Lower lobe of right lung (tissue), 2 donors: ENCODE measurements at regions not wholly inside any gene's neighbourhood (a gene's known extent, or its start where the extent isn't known, plus 50 kb on each side); places are given as distances from the start of the nearest gene placed in this dataset.
"Not testable (repeated sequence)": the region's sequence is repeated elsewhere in the genome, so short reads cannot be mapped to it uniquely, and the experiment has no call there.

Source experiments
- ATAC-seq, 2 donors: fragments of 200-7000 bp; cut with Tn5 transposase; one replicate each; pipeline ENCODE4 v1.9.1; 2020 to 2022; ENCODE audit warnings: mild to moderate bottlenecking in 2 of 2, moderate library complexity in 2 of 2
- DNase-seq: peaks from one replicate; pipeline ENCODE4 v3.0.0-alpha.2; 2020
- H3K27ac ChIP-seq: fragments of 200-600 bp; one replicate; pipeline ENCODE4 v1.8.0; 2022
- H3K27me3 ChIP-seq: fragments of 200-600 bp; one replicate; pipeline ENCODE4 v1.8.0; 2022; ENCODE audit warnings: low read depth
- H3K36me3 ChIP-seq: fragments of 200-600 bp; one replicate; pipeline ENCODE4 v1.8.0; 2022; ENCODE audit warnings: mild to moderate bottlenecking
- H3K4me1 ChIP-seq: fragments of 200-600 bp; one replicate; pipeline ENCODE4 v1.8.0; 2022
- H3K4me3 ChIP-seq: fragments of 200-600 bp; one replicate; pipeline ENCODE4 v1.8.0; 2022; ENCODE audit warnings: mild to moderate bottlenecking
- H3K9me3 ChIP-seq: fragments of 200-600 bp; one replicate; pipeline ENCODE4 v1.8.0; 2022
- intact Hi-C: fragments of 100-400 bp; cut with DNase I; formaldehyde crosslinking; loops from one replicate; pipeline ENCODE4 v1.11.0; 2022
- TF ChIP-seq, protein P1 (sequence below): fragments of 200-600 bp; IDR thresholded peaks from one replicate; pipeline ENCODE4 v1.8.0; 2022; ENCODE audit warnings: antibody characterized with exemption, mild to moderate bottlenecking
- donor health status: DM: no; HTN: yes; CAD: no; lungs with severe emphysema.

- no peak overlapping the region for H3K4me3 ChIP-seq
Observed at GRCh38 chr1:20409971-20410370, 76.0 kb downstream of the CAMK2N1 start.

DNA sequence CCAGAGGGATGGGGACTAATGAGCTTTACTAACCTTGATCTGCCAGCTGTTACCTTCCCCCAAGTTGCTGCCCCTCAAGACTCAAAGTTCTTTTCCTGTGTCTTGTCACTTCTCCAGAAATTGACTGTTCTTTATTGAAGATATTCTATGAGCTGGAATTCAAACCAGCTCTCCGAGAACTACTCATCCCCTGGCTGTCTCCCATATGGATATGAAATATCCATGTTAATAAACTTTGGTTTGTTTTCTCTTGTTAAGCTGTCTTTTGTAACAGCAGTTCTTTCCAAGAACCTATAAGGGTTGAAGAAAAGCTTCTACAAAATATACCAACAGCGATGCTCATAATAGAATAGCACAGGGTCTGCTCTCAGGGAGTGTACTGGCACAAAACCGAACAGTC, 77.0 kb downstream of the CAMK2N1 start:
- ATAC-seq: no peak
- Histone ChIP-seq H3K4me3 (no peak overlapping the region), H3K9me3 (no peaks in the 10 kb centered on the region), H3K27ac (no peak overlapping the region), H3K36me3 (no peaks in the 10 kb centered on the region), H3K4me1 (no peaks in the 10 kb centered on the region), H3K27me3 (peaks cover 16% of the 10 kb centered on the region)
- no peak for DNase-seq
- TF ChIP-seq, protein P1, sequence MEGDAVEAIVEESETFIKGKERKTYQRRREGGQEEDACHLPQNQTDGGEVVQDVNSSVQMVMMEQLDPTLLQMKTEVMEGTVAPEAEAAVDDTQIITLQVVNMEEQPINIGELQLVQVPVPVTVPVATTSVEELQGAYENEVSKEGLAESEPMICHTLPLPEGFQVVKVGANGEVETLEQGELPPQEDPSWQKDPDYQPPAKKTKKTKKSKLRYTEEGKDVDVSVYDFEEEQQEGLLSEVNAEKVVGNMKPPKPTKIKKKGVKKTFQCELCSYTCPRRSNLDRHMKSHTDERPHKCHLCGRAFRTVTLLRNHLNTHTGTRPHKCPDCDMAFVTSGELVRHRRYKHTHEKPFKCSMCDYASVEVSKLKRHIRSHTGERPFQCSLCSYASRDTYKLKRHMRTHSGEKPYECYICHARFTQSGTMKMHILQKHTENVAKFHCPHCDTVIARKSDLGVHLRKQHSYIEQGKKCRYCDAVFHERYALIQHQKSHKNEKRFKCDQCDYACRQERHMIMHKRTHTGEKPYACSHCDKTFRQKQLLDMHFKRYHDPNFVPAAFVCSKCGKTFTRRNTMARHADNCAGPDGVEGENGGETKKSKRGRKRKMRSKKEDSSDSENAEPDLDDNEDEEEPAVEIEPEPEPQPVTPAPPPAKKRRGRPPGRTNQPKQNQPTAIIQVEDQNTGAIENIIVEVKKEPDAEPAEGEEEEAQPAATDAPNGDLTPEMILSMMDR: no peak
- intact Hi-C loops: no loop called here

More at GRCh38 chr1:20409971-20410370, 76.0 kb downstream of the CAMK2N1 start:
- H3K27ac ChIP-seq: no peak overlapping the region
- ATAC-seq: no peak
- H3K27me3 ChIP-seq: peaks cover 10% of the 10 kb centered on the region
- TF ChIP-seq, protein P1: no peak
- no peaks in the 10 kb centered on the region for H3K4me1 ChIP-seq
- DNase-seq: no peak
- H3K9me3 ChIP-seq: no peaks in the 10 kb centered on the region
- intact Hi-C loops: no loop called here
- no peaks in the 10 kb centered on the region for H3K36me3 ChIP-seq

DNA sequence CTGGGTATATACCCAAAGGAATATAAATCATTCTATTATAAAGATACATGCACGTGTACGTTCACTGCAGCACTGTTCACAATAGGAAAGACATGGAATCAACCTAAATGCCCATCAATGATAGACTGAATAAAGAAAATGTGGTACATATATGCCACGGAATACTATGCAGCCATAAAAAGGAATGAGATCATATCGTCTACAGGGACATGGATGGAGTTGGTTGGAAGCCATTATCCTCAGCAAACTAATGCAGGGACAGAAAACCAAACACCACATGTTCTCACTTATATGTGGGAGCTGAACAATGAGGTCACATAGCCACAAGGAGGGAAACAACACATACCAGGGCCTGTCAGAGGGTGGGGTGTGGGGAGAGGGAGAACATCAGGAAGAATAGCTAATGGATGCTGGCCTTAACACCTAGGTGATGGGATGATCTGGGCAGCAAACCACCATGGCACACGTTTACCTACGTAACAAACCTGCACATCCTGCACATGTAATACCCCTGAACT, 77.8 kb downstream of the CAMK2N1 start:
- ATAC-seq, H3K9me3 ChIP-seq, H3K36me3 ChIP-seq, H3K4me1 ChIP-seq, H3K4me3 ChIP-seq, H3K27ac ChIP-seq, intact Hi-C loops, DNase-seq: not testable (repeated sequence)
- peaks cover 23% of the 10 kb centered on the region for H3K27me3 ChIP-seq

DNA sequence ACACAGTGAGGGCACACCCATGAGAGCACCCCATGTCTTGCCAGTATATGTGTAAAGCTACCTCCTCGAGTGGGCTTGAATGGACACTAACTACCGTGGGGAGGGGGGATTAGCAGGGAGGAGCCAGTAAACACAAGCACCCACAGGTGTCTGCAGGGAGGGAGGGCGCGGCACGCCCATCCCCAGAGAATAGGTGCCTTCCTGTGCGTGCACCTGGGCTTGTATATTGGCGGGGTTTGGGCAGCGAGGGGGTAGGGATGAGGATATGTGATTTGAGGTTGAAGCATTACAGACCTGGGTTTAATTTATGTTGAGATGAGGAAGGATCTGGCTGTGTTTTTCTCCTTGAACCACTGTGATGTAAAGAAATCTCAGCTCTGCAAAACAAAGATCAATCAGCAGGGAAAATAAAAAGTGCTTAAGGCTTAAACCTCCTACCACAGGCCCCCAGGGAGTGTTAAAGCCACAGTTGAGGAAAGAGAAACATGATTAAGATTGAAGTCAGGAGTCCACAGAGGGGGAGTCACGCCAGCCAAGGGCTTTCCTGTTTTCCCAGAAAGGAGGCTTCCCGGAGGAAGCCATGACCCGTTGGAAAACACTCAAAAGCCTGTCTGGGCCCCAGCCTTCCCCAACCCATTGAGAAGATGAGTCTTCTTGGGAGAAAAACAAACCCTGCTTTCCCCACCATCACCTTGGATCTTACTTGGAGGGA, 80.0 kb downstream of the CAMK2N1 start:
- H3K36me3 ChIP-seq: no peaks in the 10 kb centered on the region
- no peaks in the 10 kb centered on the region for H3K4me1 ChIP-seq
- intact Hi-C loops: no loop called here
- no peaks in the 10 kb centered on the region for H3K9me3 ChIP-seq
- H3K27me3 ChIP-seq: peaks cover 38% of the 10 kb centered on the region
- H3K27ac ChIP-seq: no peak overlapping the region
- no peak for ATAC-seq
- TF ChIP-seq, protein P1: no peak
- no peak overlapping the region for H3K4me3 ChIP-seq
- DNase-seq: no peak

DNA sequence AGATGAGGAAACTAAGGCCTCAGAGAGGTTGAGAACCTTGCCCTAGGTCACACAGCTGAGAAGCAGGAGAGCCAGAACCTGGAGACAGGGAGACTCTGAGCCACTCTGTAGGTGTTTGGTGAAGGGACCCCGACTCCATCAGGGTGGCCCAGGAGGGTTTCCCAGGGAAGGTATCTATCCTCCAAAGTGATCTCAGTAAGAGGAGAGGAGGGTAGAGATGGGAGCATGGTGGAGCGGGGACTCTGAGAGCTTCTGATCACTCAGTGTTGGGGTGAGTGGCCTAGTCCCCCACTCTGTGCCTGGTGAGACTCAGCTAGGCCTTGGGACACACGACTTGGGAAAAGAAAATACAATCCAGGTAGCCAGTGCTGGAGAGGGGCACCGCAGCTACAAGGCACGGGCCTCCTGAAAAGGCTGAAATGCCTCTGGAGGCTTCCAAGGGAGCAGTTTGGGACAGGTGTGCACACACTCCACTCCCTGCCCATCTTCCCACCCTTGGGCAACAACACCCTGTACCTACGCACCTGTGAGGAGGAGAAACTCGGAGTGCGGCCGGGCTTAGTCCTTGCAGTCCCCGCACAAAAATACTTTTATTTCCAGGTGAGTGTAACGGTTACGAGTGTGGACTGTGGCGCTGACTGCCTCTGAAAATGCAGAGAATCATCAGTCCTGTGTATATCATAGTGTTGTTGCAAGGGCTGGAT, 80.8 kb downstream of the CAMK2N1 start:
- TF ChIP-seq, protein P1: no peak
- no peak overlapping the region for H3K4me3 ChIP-seq
- no peaks in the 10 kb centered on the region for H3K4me1 ChIP-seq
- H3K27ac ChIP-seq: no peak overlapping the region
- H3K9me3 ChIP-seq: no peaks in the 10 kb centered on the region
- intact Hi-C loops: no loop called here
- ATAC-seq (no peak), DNase-seq (no peak)
- H3K27me3 ChIP-seq: peaks cover 38% of the 10 kb centered on the region
- no peaks in the 10 kb centered on the region for H3K36me3 ChIP-seq
